ENCODE measurements at regions not wholly inside any gene's neighbourhood (a gene's known extent, or its start where the extent isn't known, plus 50 kb on each side); places are given as distances from the start of the nearest gene placed in this dataset.
"Not testable (repeated sequence)": the region's sequence is repeated elsewhere in the genome, so short reads cannot be mapped to it uniquely, and the experiment has no call there.

DNA sequence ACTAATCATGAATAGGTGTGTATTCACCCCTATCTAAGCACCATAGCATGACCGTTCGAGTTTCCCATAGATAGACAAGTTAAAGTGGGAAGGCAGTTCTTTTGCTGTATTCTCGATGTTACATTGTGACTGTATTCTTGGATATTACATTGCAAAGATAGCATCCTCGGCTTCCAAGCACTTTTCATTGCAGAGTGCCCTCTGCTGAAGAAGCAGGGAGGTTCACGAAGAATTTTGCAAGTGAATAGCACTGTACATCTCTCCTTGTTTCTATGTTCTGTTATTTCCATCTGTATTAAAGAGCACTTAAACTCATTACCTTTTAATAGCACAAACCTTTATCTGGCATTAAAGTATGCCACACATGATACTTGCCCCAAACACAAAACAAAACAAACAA, 426.7 kb upstream of the ARX start:
- no peaks in the 10 kb centered on the region for H3K27me3 ChIP-seq (ENCODE audit: insufficient read depth, low read length)
- H3K4me1 ChIP-seq (ENCODE audit: control insufficient read depth, insufficient read depth, low read length, unreplicated experiment) = no peaks in the 10 kb centered on the region
- H3K36me3 ChIP-seq (ENCODE audit: insufficient read depth, low read length) = no peaks in the 10 kb centered on the region
- no peak overlapping the region for H2AFZ ChIP-seq (ENCODE audit: low read length, unreplicated experiment)
- H3K4me3 ChIP-seq (ENCODE audit: low read depth, low read length) = no peak overlapping the region
- H3K79me2 ChIP-seq (ENCODE audit: control insufficient read depth, insufficient read depth, low read length, unreplicated experiment) = no peaks in the 10 kb centered on the region
- H3K27ac ChIP-seq (ENCODE audit: low read depth, low read length) = no peak overlapping the region

DNA sequence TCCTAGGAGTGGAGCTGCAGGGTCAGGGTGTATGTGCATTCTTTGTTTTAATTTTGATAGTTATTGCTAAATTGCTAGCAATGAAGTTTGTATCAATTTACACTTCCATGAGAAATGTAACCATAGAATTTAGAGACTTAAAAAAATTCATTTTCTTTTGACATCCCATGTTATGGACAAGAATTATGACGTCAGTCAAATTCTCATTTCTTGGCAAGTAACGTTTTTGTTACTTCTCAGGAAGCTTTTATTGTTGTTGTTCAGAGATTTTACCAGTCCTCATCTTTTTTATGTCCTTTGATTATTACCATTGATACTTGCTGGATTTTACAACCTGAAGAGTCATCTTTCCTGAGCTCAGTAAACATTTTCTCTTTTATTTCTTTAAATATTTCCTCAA, 417.5 kb upstream of the ARX start:
- H3K79me2 ChIP-seq (ENCODE audit: control insufficient read depth, insufficient read depth, low read length, unreplicated experiment) = no peaks in the 10 kb centered on the region
- no peaks in the 10 kb centered on the region for H3K36me3 ChIP-seq (ENCODE audit: insufficient read depth, low read length)
- H3K4me3 ChIP-seq (ENCODE audit: low read depth, low read length) = no peak overlapping the region
- H3K27ac ChIP-seq (ENCODE audit: low read depth, low read length) = no peak overlapping the region
- no peaks in the 10 kb centered on the region for H3K4me1 ChIP-seq (ENCODE audit: control insufficient read depth, insufficient read depth, low read length, unreplicated experiment)
- H3K27me3 ChIP-seq (ENCODE audit: insufficient read depth, low read length) = no peaks in the 10 kb centered on the region
- no peak overlapping the region for H2AFZ ChIP-seq (ENCODE audit: low read length, unreplicated experiment)

- H3K36me3 ChIP-seq (ENCODE audit: insufficient read depth, low read length) = no peaks in the 10 kb centered on the region
- no peak overlapping the region for H2AFZ ChIP-seq (ENCODE audit: low read length, unreplicated experiment)
- H3K79me2 ChIP-seq (ENCODE audit: control insufficient read depth, insufficient read depth, low read length, unreplicated experiment) = no peaks in the 10 kb centered on the region
- no peaks in the 10 kb centered on the region for H3K4me1 ChIP-seq (ENCODE audit: control insufficient read depth, insufficient read depth, low read length, unreplicated experiment)
- no peak overlapping the region for H3K4me3 ChIP-seq (ENCODE audit: low read depth, low read length)
- H3K27me3 ChIP-seq (ENCODE audit: insufficient read depth, low read length) = no peaks in the 10 kb centered on the region
- no peak overlapping the region for H3K27ac ChIP-seq (ENCODE audit: low read depth, low read length)
Observed at GRCh38 chrX:25432396-25432795, 416.6 kb upstream of the ARX start.

DNA sequence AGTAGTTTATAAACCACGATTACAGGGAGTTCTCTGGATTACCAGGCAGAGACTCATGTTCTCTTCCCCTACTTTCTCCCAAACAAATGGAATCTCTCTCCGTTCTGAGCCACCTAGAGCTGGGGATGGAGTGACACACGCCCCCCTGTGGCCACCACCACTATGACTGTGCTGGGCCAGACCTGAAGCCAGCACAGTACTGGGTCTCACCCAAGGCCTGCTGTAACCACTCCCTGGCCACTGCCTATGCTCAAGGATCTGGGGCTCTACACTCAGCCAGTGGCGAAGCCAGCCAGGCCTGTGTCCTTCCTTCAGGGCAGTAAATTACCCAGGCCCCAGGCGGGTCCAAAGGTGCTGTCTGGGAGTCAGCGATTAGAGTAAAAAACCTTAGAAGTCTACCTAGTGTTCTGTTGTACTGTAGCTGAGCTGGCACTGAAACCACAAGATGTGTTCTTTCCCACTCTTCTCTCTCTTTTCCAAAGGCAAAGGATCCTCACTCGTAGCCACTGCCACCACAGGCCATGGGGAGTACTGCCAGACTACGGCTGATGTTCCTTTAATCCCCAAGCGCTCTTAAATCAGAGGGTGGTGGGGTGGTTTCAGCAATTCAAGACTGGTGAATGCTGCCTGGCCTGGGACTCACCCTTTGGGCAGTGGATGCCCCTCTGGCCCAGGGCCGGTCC, 412.2 kb upstream of the ARX start:
- Histone ChIP-seq H3K4me3 (ENCODE audit: low read depth, low read length) (no peak overlapping the region), H3K4me1 (ENCODE audit: control insufficient read depth, insufficient read depth, low read length, unreplicated experiment) (no peaks in the 10 kb centered on the region), H3K79me2 (ENCODE audit: control insufficient read depth, insufficient read depth, low read length, unreplicated experiment) (no peaks in the 10 kb centered on the region), H3K27me3 (ENCODE audit: insufficient read depth, low read length) (no peaks in the 10 kb centered on the region), H2AFZ (ENCODE audit: low read length, unreplicated experiment) (no peak overlapping the region), H3K36me3 (ENCODE audit: insufficient read depth, low read length) (no peaks in the 10 kb centered on the region), H3K27ac (ENCODE audit: low read depth, low read length) (no peak overlapping the region)

DNA sequence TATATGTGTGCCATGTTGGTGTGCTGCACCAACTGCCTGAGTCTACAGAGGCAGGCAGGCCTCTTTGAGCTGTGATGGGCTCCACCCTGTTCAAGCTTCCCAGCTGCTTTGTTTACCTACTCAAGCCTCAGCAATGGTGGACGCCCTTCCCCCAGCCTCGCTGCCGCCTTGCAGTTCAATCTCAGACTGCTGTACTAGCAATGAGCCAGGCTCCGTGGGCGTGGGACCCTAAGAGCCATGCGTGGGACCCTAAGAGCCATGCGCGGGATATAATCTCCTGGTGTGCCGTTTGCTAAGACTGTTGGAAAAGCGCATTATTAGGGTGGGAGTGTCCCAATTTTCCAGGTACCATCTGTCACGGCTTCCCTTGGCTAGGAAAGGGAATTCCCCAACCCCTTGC, 388.4 kb upstream of the ARX start:
- H3K27me3 ChIP-seq (ENCODE audit: insufficient read depth, low read length); H3K4me3 ChIP-seq (ENCODE audit: low read depth, low read length); H2AFZ ChIP-seq (ENCODE audit: low read length, unreplicated experiment); H3K27ac ChIP-seq (ENCODE audit: low read depth, low read length); H3K79me2 ChIP-seq (ENCODE audit: control insufficient read depth, insufficient read depth, low read length, unreplicated experiment); H3K4me1 ChIP-seq (ENCODE audit: control insufficient read depth, insufficient read depth, low read length, unreplicated experiment); H3K36me3 ChIP-seq (ENCODE audit: insufficient read depth, low read length): not testable (repeated sequence)

- H3K4me3 ChIP-seq (ENCODE audit: low read depth, low read length) = no peak overlapping the region
- no peak overlapping the region for H2AFZ ChIP-seq (ENCODE audit: low read length, unreplicated experiment)
- H3K79me2 ChIP-seq (ENCODE audit: control insufficient read depth, insufficient read depth, low read length, unreplicated experiment) = no peaks in the 10 kb centered on the region
- no peaks in the 10 kb centered on the region for H3K27me3 ChIP-seq (ENCODE audit: insufficient read depth, low read length)
- H3K27ac ChIP-seq (ENCODE audit: low read depth, low read length) = no peak overlapping the region
- H3K4me1 ChIP-seq (ENCODE audit: control insufficient read depth, insufficient read depth, low read length, unreplicated experiment) = no peaks in the 10 kb centered on the region
- H3K36me3 ChIP-seq (ENCODE audit: insufficient read depth, low read length) = no peaks in the 10 kb centered on the region
Observed at GRCh38 chrX:25389266-25389665, 373.5 kb upstream of the ARX start.

DNA sequence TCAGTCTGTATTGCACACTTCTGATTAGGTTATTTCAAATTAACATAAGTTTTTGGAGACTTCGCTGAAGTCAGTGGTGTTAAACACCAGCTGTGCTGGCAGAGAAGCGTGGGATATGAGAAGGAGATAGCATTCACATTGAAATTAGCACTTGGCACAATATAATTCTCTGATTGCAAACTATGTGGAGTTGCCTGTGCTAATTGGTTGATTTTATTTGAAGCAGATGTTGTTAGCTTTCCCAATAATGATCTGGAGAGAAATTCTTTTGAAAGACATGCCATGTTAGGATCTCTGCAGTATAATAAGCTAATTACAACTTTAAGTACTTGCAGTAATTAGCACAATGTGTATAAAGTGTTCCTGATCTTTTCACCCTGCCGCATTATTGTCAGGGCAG, 367.4 kb upstream of the ARX start:
- Histone ChIP-seq H3K4me1 (ENCODE audit: control insufficient read depth, insufficient read depth, low read length, unreplicated experiment) (no peaks in the 10 kb centered on the region), H3K27ac (ENCODE audit: low read depth, low read length) (no peak overlapping the region), H2AFZ (ENCODE audit: low read length, unreplicated experiment) (no peak overlapping the region), H3K36me3 (ENCODE audit: insufficient read depth, low read length) (no peaks in the 10 kb centered on the region), H3K27me3 (ENCODE audit: insufficient read depth, low read length) (no peaks in the 10 kb centered on the region), H3K79me2 (ENCODE audit: control insufficient read depth, insufficient read depth, low read length, unreplicated experiment) (no peaks in the 10 kb centered on the region), H3K4me3 (ENCODE audit: low read depth, low read length) (no peak overlapping the region)

DNA sequence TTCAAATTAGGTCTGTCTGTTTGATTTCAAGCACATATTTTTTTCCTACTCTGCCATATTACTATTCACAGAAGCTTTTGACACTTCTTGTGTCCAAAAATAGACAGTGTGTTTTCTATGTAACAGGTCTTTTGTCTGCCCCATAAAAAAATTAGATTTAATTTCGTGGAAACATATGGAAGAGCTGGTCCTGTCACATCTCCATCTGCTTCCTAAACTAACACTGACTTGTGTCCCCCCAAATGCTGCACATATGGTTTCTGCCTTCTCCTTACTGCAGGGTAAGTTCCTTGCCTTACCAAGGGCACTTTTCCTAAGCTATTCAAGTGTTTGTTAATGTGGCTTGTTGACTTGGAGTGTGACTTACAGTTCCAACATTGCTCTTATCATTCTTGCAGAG, 340.7 kb upstream of the ARX start:
- Histone ChIP-seq H3K4me3 (ENCODE audit: low read depth, low read length) (no peak overlapping the region), H3K79me2 (ENCODE audit: control insufficient read depth, insufficient read depth, low read length, unreplicated experiment) (no peaks in the 10 kb centered on the region), H3K27ac (ENCODE audit: low read depth, low read length) (no peak overlapping the region), H3K4me1 (ENCODE audit: control insufficient read depth, insufficient read depth, low read length, unreplicated experiment) (no peaks in the 10 kb centered on the region), H3K36me3 (ENCODE audit: insufficient read depth, low read length) (no peaks in the 10 kb centered on the region), H2AFZ (ENCODE audit: low read length, unreplicated experiment) (no peak overlapping the region), H3K27me3 (ENCODE audit: insufficient read depth, low read length) (no peaks in the 10 kb centered on the region)

- Histone ChIP-seq H3K4me1 (ENCODE audit: control insufficient read depth, insufficient read depth, low read length, unreplicated experiment) (no peaks in the 10 kb centered on the region), H3K4me3 (ENCODE audit: low read depth, low read length) (no peak overlapping the region), H3K79me2 (ENCODE audit: control insufficient read depth, insufficient read depth, low read length, unreplicated experiment) (no peaks in the 10 kb centered on the region), H2AFZ (ENCODE audit: low read length, unreplicated experiment) (no peak overlapping the region), H3K27me3 (ENCODE audit: insufficient read depth, low read length) (no peaks in the 10 kb centered on the region), H3K27ac (ENCODE audit: low read depth, low read length) (no peak overlapping the region), H3K36me3 (ENCODE audit: insufficient read depth, low read length) (no peaks in the 10 kb centered on the region)
Observed at GRCh38 chrX:25344161-25344936, 328.6 kb upstream of the ARX start.

DNA sequence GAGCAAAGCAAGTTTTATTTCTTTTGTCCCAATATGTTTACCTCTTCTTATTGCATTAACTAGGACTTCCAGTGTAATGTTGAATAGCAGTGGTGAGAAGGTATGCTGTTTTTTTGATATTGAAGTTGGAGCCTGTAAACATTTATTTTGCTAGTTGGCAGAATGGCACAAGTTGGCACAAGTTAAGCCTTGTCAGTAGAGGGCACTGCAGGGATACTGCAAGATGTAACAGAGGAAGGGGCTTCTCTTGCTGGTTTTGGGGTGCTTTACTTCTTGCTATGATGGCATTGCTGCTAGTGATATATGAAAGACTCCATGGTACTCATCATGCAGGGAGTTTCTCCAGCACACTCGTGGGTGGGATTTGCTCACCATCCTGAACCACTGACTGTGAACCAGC, 327.3 kb upstream of the ARX start:
- Histone ChIP-seq H3K36me3 (ENCODE audit: insufficient read depth, low read length) (no peaks in the 10 kb centered on the region), H3K27ac (ENCODE audit: low read depth, low read length) (no peak overlapping the region), H2AFZ (ENCODE audit: low read length, unreplicated experiment) (no peak overlapping the region), H3K4me1 (ENCODE audit: control insufficient read depth, insufficient read depth, low read length, unreplicated experiment) (no peaks in the 10 kb centered on the region), H3K27me3 (ENCODE audit: insufficient read depth, low read length) (no peaks in the 10 kb centered on the region), H3K4me3 (ENCODE audit: low read depth, low read length) (no peak overlapping the region), H3K79me2 (ENCODE audit: control insufficient read depth, insufficient read depth, low read length, unreplicated experiment) (no peaks in the 10 kb centered on the region)

DNA sequence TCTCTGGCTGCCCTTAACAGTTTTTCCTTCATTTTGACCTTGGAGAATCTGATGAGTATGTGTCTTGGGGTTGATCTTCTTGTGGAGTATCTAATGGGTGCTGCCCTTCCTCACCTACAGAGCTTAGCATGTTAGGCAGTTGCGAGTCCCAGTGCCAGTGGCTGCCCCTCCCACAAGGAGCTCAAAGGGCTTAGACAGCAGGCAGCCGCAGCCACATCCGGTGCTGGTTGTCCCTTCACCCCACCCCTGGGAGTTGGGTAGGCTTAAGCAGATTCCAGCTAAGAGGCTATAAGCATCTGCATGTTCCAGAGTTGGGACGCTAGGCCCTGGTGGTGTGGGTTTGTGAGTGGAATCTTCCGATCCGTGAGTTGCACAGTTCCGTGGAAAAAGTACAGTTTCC, 322.1 kb upstream of the ARX start:
- Histone ChIP-seq H3K79me2 (ENCODE audit: control insufficient read depth, insufficient read depth, low read length, unreplicated experiment) (no peaks in the 10 kb centered on the region), H3K27me3 (ENCODE audit: insufficient read depth, low read length) (no peaks in the 10 kb centered on the region), H3K4me1 (ENCODE audit: control insufficient read depth, insufficient read depth, low read length, unreplicated experiment) (no peaks in the 10 kb centered on the region), H3K27ac (ENCODE audit: low read depth, low read length) (no peak overlapping the region), H3K36me3 (ENCODE audit: insufficient read depth, low read length) (no peaks in the 10 kb centered on the region), H2AFZ (ENCODE audit: low read length, unreplicated experiment) (no peak overlapping the region), H3K4me3 (ENCODE audit: low read depth, low read length) (no peak overlapping the region)

All from ACC112 (cell line).